ENCODE measurements at regions not wholly inside any gene's neighbourhood (a gene's known extent, or its start where the extent isn't known, plus 50 kb on each side); places are given as distances from the start of the nearest gene placed in this dataset.

GRCh38 chr13:99436686-99437416 lies 64.4 kb upstream of the TM9SF2 start:
- DNase-seq = peak; percentile 80

GRCh38 chr13:99439048-99439447 lies 62.2 kb upstream of the TM9SF2 start:
- DNase-seq = no peak

GRCh38 chr13:99439850-99440604 lies 61.2 kb upstream of the TM9SF2 start:
- DNase-seq = no peak

- peak; percentile 32 for DNase-seq
These were observed 58.9 kb upstream of the TM9SF2 start for GRCh38 chr13:99442273-99442895.

GRCh38 chr13:99446242-99446641 lies 55.0 kb upstream of the TM9SF2 start:
- no peak for DNase-seq

- no peak for DNase-seq
These were observed 52.7 kb upstream of the TM9SF2 start for GRCh38 chr13:99448546-99448945.

GRCh38 chr13:99450416-99450815 lies 50.9 kb upstream of the TM9SF2 start:
- DNase-seq = no peak
